ENCODE measurements at regions not wholly inside any gene's neighbourhood (a gene's known extent, or its start where the extent isn't known, plus 50 kb on each side); places are given as distances from the start of the nearest gene placed in this dataset.

DNA sequence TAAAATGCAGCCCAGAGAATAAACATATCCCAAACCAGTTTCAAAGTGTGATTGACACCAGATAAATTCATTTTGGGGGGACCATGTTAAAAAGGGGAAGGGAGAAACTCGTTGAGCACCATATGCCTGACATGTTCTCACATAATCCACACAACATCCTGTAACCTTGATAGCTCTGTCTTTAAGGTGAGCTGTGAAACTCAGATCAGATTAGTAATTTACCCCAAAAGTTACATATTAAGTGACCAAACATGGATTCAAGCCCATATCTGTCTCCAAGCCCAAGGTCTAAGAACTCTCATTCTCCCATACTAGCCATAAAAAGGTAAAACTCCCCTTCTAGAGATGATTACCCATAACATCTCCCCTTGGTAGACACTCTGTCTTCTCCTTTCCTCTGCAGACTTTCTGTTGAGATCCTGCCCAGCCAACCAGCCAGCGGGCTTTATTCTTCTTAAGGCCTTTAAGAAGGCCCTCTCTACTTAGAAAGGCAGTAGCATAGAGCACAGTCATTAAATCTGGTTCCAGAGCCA, 150.7 kb downstream of the CCDC34 start:
- TF ChIP-seq, protein P1, sequence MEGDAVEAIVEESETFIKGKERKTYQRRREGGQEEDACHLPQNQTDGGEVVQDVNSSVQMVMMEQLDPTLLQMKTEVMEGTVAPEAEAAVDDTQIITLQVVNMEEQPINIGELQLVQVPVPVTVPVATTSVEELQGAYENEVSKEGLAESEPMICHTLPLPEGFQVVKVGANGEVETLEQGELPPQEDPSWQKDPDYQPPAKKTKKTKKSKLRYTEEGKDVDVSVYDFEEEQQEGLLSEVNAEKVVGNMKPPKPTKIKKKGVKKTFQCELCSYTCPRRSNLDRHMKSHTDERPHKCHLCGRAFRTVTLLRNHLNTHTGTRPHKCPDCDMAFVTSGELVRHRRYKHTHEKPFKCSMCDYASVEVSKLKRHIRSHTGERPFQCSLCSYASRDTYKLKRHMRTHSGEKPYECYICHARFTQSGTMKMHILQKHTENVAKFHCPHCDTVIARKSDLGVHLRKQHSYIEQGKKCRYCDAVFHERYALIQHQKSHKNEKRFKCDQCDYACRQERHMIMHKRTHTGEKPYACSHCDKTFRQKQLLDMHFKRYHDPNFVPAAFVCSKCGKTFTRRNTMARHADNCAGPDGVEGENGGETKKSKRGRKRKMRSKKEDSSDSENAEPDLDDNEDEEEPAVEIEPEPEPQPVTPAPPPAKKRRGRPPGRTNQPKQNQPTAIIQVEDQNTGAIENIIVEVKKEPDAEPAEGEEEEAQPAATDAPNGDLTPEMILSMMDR (IDR thresholded peaks at IDR 0.05): no peak
- TF ChIP-seq EZH2 (IDR thresholded peaks at IDR 0.05; ENCODE audit: borderline replicate concordance, insufficient read depth, low read depth, low read length, poor library complexity, severe bottlenecking): no peak

Data from B cell (primary cell).